ENCODE measurements at regions not wholly inside any gene's neighbourhood (a gene's known extent, or its start where the extent isn't known, plus 50 kb on each side); places are given as distances from the start of the nearest gene placed in this dataset.
"Not testable (repeated sequence)": the region's sequence is repeated elsewhere in the genome, so short reads cannot be mapped to it uniquely, and the experiment has no call there.

- TF ChIP-seq, protein P1, sequence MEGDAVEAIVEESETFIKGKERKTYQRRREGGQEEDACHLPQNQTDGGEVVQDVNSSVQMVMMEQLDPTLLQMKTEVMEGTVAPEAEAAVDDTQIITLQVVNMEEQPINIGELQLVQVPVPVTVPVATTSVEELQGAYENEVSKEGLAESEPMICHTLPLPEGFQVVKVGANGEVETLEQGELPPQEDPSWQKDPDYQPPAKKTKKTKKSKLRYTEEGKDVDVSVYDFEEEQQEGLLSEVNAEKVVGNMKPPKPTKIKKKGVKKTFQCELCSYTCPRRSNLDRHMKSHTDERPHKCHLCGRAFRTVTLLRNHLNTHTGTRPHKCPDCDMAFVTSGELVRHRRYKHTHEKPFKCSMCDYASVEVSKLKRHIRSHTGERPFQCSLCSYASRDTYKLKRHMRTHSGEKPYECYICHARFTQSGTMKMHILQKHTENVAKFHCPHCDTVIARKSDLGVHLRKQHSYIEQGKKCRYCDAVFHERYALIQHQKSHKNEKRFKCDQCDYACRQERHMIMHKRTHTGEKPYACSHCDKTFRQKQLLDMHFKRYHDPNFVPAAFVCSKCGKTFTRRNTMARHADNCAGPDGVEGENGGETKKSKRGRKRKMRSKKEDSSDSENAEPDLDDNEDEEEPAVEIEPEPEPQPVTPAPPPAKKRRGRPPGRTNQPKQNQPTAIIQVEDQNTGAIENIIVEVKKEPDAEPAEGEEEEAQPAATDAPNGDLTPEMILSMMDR (IDR thresholded peaks at IDR 0.05) = not testable (repeated sequence)
- TF ChIP-seq EZH2 (IDR thresholded peaks at IDR 0.05; ENCODE audit: borderline replicate concordance, insufficient read depth, low read depth, low read length, poor library complexity, severe bottlenecking) = not testable (repeated sequence)
Observed at GRCh38 chr2:192542148-192543066, 347.7 kb upstream of the TMEFF2 start.

All from B cell (primary cell).